ENCODE measurements at regions not wholly inside any gene's neighbourhood (a gene's known extent, or its start where the extent isn't known, plus 50 kb on each side); places are given as distances from the start of the nearest gene placed in this dataset.

DNA sequence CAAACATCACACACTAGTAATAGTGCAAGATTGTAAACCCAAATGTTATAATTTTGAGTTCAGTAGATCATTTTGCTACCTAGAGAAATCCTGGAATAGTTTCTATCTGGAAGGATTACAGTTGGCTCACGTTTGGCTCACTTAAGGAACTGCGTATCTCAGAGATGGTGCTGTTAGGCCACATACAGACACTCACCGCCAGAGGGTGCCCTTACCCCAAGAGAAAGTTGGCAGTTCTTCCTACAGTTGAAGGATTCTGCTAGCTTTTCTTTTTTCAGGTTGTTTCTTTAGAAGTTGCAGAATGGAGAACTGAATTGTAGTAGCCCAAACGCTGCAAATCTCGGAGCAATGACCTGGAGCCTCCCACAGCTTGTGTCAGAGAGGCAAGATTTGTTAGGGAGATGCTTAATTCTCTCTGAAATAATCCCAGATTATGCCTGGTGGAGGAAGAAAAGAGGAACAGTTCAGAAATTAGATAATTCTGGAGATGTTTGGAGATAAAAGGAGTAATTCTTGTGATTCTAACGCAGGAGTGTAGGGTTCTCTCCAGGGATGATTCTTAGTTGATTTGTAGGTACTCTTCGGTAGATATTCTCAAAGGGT, 87.9 kb upstream of the PAPPA2 start:
- TF ChIP-seq, protein P1, sequence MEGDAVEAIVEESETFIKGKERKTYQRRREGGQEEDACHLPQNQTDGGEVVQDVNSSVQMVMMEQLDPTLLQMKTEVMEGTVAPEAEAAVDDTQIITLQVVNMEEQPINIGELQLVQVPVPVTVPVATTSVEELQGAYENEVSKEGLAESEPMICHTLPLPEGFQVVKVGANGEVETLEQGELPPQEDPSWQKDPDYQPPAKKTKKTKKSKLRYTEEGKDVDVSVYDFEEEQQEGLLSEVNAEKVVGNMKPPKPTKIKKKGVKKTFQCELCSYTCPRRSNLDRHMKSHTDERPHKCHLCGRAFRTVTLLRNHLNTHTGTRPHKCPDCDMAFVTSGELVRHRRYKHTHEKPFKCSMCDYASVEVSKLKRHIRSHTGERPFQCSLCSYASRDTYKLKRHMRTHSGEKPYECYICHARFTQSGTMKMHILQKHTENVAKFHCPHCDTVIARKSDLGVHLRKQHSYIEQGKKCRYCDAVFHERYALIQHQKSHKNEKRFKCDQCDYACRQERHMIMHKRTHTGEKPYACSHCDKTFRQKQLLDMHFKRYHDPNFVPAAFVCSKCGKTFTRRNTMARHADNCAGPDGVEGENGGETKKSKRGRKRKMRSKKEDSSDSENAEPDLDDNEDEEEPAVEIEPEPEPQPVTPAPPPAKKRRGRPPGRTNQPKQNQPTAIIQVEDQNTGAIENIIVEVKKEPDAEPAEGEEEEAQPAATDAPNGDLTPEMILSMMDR (IDR thresholded peaks at IDR 0.05): peak; percentile 93
- TF ChIP-seq EZH2 (IDR thresholded peaks at IDR 0.05) (no peak), EZH2phosphoT487 (IDR thresholded peaks at IDR 0.05) (no peak)
